Loucy (cell line): ENCODE measurements at regions not wholly inside any gene's neighbourhood (a gene's known extent, or its start where the extent isn't known, plus 50 kb on each side); places are given as distances from the start of the nearest gene placed in this dataset.

Experiments used
- H2AFZ ChIP-seq: fragments of 200-600 bp; sonication (generic); 2 replicates; pipeline ENCODE4 v1.6.0; 2016; ENCODE audit warnings: antibody characterized with exemption, mild to moderate bottlenecking, low read length, moderate library complexity
- H3F3A ChIP-seq: fragments of 200-600 bp; 2 replicates; pipeline ENCODE4 v1.6.0; 2016; ENCODE audit warnings: antibody characterized with exemption, low read depth, mild to moderate bottlenecking
- H3K27me3 ChIP-seq: fragments of 200-600 bp; sonication (generic); 2 replicates; pipeline ENCODE4 v1.6.1; 2014; ENCODE audit warnings: low read length, mild to moderate bottlenecking; ENCODE audit not compliant: insufficient read depth, poor library complexity, severe bottlenecking
- H3K36me3 ChIP-seq: fragments of 200-600 bp; sonication (generic); 2 replicates; pipeline ENCODE4 v1.6.1; 2016; ENCODE audit warnings: low read length; ENCODE audit not compliant: insufficient read depth
- H3K4me1 ChIP-seq: fragments of 200-600 bp; sonication (generic); 2 replicates; pipeline ENCODE4 v1.5.1; 2014; ENCODE audit warnings: low read length, mild to moderate bottlenecking; ENCODE audit not compliant: insufficient read depth, poor library complexity, severe bottlenecking
- H3K4me2 ChIP-seq: fragments of 200-600 bp; sonication (generic); 2 replicates; pipeline ENCODE4 v1.6.0; 2014; ENCODE audit warnings: antibody characterized with exemption, low read length, low read depth, mild to moderate bottlenecking; ENCODE audit not compliant: poor library complexity, severe bottlenecking
- H3K4me3 ChIP-seq: fragments of 200-600 bp; sonication (generic); 2 replicates; pipeline ENCODE4 v1.5.1; 2014; ENCODE audit warnings: low read length, mild to moderate bottlenecking, mixed read lengths; ENCODE audit not compliant: poor library complexity, severe bottlenecking
- H3K79me2 ChIP-seq: fragments of 200-600 bp; sonication (generic); 2 replicates; pipeline ENCODE4 v1.6.1; 2014; ENCODE audit warnings: low read length; ENCODE audit not compliant: insufficient read depth
- H3K9ac ChIP-seq: fragments of 200-600 bp; sonication (generic); 2 replicates; pipeline ENCODE4 v1.6.0; 2014; ENCODE audit warnings: mild to moderate bottlenecking, low read depth, low read length, moderate library complexity; ENCODE audit not compliant: poor library complexity, severe bottlenecking
- H3K9me2 ChIP-seq: fragments of 200-600 bp; sonication (generic); replicated peaks from 2 replicates; pipeline ENCODE4 v1.6.1; 2016; ENCODE audit warnings: low read depth, low read length, mixed read lengths
- H3K9me3 ChIP-seq: fragments of 200-600 bp; sonication (generic); 2 replicates; pipeline ENCODE4 v1.6.1; 2014; ENCODE audit warnings: mild to moderate bottlenecking, antibody characterized with exemption, low read length, low read depth; ENCODE audit not compliant: insufficient read depth
- H4K20me1 ChIP-seq: fragments of 200-600 bp; sonication (generic); 2 replicates; pipeline ENCODE4 v1.6.0; 2014; ENCODE audit warnings: antibody characterized with exemption, low read length, mild to moderate bottlenecking; ENCODE audit not compliant: insufficient read depth, poor library complexity, severe bottlenecking
- CTCF ChIP-seq: fragments of 200-600 bp; sonication (generic); conservative IDR thresholded peaks from 2 replicates; pipeline ENCODE4 v1.5.1; 2014; ENCODE audit warnings: mild to moderate bottlenecking, antibody characterized with exemption, low read length
- EZH2phosphoT487 ChIP-seq: fragments of 200-600 bp; IDR thresholded peaks from 2 replicates; pipeline ENCODE4 v1.6.1; 2018; ENCODE audit warnings: antibody characterized with exemption, mild to moderate bottlenecking, moderate library complexity, borderline replicate concordance

- no peak overlapping the region; the same call in 1 of the 2 replicates for H2AFZ ChIP-seq
- TF ChIP-seq CTCF: no peak
- TF ChIP-seq EZH2phosphoT487: no peak
- H4K20me1 ChIP-seq: no peaks in the 10 kb centered on the region
- H3K36me3 ChIP-seq: no peaks in the 10 kb centered on the region
- no peaks in the 10 kb centered on the region for H3K9me3 ChIP-seq
- no peaks in the 10 kb centered on the region for H3K79me2 ChIP-seq
- H3F3A ChIP-seq: no peaks in the 10 kb centered on the region
- no peak overlapping the region for H3K4me2 ChIP-seq
- no peaks in the 10 kb centered on the region for H3K9me2 ChIP-seq
- H3K27me3 ChIP-seq: no peaks in the 10 kb centered on the region
- no peak overlapping the region for H3K9ac ChIP-seq
- H3K4me3 ChIP-seq: no peak overlapping the region
- H3K4me1 ChIP-seq: peaks cover 12% of the 10 kb centered on the region
Measured at GRCh38 chr2:164439885-164440284, 181.4 kb downstream of the GRB14 start.

DNA sequence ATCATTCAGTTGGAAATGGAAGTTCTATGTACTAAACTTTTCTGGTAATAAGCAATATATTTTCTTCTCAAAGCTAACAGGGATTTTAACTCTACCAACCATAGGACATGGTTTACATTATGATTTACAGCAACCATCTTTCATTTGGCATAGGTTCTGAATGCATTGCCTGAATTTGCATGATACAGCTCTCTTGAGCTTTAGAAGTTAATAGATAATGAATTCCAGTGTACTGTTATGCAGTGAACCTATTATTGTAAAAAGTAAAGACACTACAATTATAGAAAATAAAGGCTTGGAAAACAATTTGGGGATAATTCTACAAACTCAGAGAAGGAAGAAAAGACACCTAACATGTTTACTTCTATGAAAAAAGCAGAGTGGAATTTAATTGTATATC, 182.0 kb downstream of the GRB14 start:
- no peaks in the 10 kb centered on the region for H3K9me3 ChIP-seq
- H3K9ac ChIP-seq: no peak overlapping the region
- H3K4me1 ChIP-seq: peaks cover 12% of the 10 kb centered on the region
- no peak overlapping the region for H3K4me3 ChIP-seq
- peak overlapping the region; percentile 61; the same call in 1 of the 2 replicates for H2AFZ ChIP-seq
- H3K36me3 ChIP-seq: no peaks in the 10 kb centered on the region
- H4K20me1 ChIP-seq: no peaks in the 10 kb centered on the region
- no peaks in the 10 kb centered on the region for H3F3A ChIP-seq
- H3K79me2 ChIP-seq: no peaks in the 10 kb centered on the region
- TF ChIP-seq EZH2phosphoT487 (no peak), CTCF (no peak)
- H3K4me2 ChIP-seq: peak overlapping the region; percentile 20
- H3K9me2 ChIP-seq: no peaks in the 10 kb centered on the region
- H3K27me3 ChIP-seq: no peaks in the 10 kb centered on the region

DNA sequence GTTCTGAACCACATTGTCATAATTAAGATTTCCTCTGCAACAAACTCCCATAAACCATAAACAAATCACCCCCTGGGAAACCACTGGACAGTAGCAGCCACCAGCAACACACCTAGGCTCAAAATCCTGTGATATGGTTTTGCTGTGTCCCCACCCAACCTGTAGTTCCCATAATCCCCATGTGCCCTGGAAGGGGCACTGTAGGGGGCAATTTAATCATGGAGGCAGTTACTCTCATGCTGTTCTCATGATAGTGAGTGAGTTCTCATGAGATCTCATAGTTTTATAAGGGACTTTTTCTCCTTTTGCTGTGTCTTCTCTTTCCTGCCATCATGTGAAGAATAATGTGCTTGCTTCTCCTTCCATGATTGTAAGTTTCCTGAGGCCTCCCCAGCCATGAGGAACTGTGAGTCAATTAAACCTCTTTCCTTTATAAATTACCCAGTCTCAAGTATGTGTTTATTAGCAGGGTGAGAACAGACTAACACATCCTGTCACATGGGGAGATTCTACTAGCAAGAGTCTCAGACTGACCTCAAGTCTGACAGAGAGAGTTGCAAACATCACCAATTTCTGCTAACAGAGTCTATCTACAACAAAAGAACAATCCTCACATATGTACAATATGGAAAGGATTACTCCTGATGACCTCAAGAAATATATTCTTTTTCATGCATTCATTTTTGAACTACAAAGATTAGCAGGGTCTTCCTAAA, 182.6 kb downstream of the GRB14 start:
- no peaks in the 10 kb centered on the region for H3K9me3 ChIP-seq
- H3K79me2 ChIP-seq: no peaks in the 10 kb centered on the region
- H3K4me2 ChIP-seq: peak overlapping the region; percentile 20
- H2AFZ ChIP-seq: peak overlapping the region; percentile 61; the same call in 1 of the 2 replicates
- H3K9me2 ChIP-seq: no peaks in the 10 kb centered on the region
- H3K27me3 ChIP-seq: no peaks in the 10 kb centered on the region
- no peak overlapping the region for H3K9ac ChIP-seq
- H3K4me3 ChIP-seq: no peak overlapping the region
- H4K20me1 ChIP-seq: no peaks in the 10 kb centered on the region
- TF ChIP-seq CTCF (no peak), EZH2phosphoT487 (no peak)
- H3K4me1 ChIP-seq: peaks cover 12% of the 10 kb centered on the region
- no peaks in the 10 kb centered on the region for H3F3A ChIP-seq
- no peaks in the 10 kb centered on the region for H3K36me3 ChIP-seq
